Esophagus muscularis mucosa (tissue), 4 donors: ENCODE measurements at regions not wholly inside any gene's neighbourhood (a gene's known extent, or its start where the extent isn't known, plus 50 kb on each side); places are given as distances from the start of the nearest gene placed in this dataset.

ENCODE experiments used
- DNase-seq: peaks from one replicate; pipeline ENCODE4 v3.0.0-alpha.2; 2017; ENCODE audit errors: extremely low spot score
- H3K27ac ChIP-seq, 4 donors: fragments of 200-600 bp; sonication (generic); replicated peaks in 1 of 4; 1 replicate in 3 of 4; 2 replicates in 1 of 4; pipeline ENCODE4 v1.5.1; 2016 to 2019; ENCODE audit warnings: mild to moderate bottlenecking in 1 of 4
- H3K27me3 ChIP-seq, 4 donors: fragments of 200-600 bp; sonication (generic); one replicate each; pipeline versions ENCODE4 v1.5.1 to v1.6.0; 2016 to 2019
- H3K36me3 ChIP-seq, 4 donors: fragments of 200-600 bp; sonication (generic); one replicate each; pipeline ENCODE4 v1.5.1; 2016 to 2019
- H3K4me1 ChIP-seq, 4 donors: fragments of 200-600 bp; sonication (generic); one replicate each; pipeline ENCODE4 v1.5.1; 2016 to 2019
- H3K4me3 ChIP-seq, 4 donors: fragments of 200-600 bp; sonication (generic); 1 replicate in 2 of 4; 2 replicates in 2 of 4; pipeline ENCODE4 v1.5.1; 2016 to 2019; ENCODE audit warnings: mild to moderate bottlenecking in 4 of 4, moderate library complexity in 1 of 4
- H3K9me3 ChIP-seq, 4 donors: fragments of 200-600 bp; sonication (generic); 1 replicate in 3 of 4; 2 replicates in 1 of 4; pipeline ENCODE4 v1.5.1; 2016 to 2019
- EP300 ChIP-seq: sonication (generic); formaldehyde crosslinking; IDR thresholded peaks from one replicate; pipeline ENCODE4 v1.6.1; 2017; ENCODE audit warnings: antibody characterized with exemption
- POLR2A ChIP-seq: fragments of 450-650 bp; IDR thresholded peaks from one replicate; pipeline ENCODE4 v1.6.1; 2017; ENCODE audit warnings: antibody characterized with exemption, moderate library complexity, mild to moderate bottlenecking, low read depth
- POLR2AphosphoS5 ChIP-seq, 2 donors: sonication (generic); formaldehyde crosslinking; IDR thresholded peaks; one replicate each; pipeline ENCODE4 v1.6.1; 2017; ENCODE audit warnings: antibody characterized with exemption in 2 of 2
- WGBS: methylation state at CpG from one replicate; pipeline ENCODE4 v1.1.5; 2018; 5-methylcytosine and 5-hydroxymethylcytosine counted together
- intact Hi-C: fragments of 100-400 bp; cut with DNase I; formaldehyde crosslinking; loops from one replicate; pipeline ENCODE4 v1.15.1; 2023
- TF ChIP-seq, protein P1 (sequence below), 3 experiments: fragments of 200-600 bp in 2 of 3; fragments of 450-650 bp in 1 of 3; sonication (generic) in 2 of 3; IDR thresholded peaks; one replicate each; pipeline ENCODE4 v1.5.1; 2017 to 2019; ENCODE audit warnings: antibody characterized with exemption in 3 of 3, mild to moderate bottlenecking in 2 of 3, moderate library complexity in 1 of 3

DNA sequence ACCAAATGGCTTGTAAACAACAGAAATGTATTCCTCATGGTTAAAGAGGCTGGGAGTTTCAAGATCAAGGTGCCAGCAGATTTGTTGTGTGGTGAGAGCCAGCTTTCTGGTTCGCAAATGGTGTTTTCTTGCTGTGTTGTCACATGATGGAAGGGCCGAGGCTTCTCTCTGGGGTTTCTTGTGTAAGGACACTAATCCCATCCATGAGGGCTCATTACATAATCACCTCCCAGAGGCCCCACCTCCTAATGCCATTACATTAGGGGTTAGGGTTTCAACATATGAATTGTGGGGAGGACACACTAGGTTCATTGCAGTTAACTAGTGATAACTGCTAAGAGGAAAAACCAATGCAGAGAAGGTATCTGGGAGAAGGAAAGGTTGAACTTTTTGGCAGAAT is 103.5 kb upstream of the ENPEP start:
- H3K4me3 ChIP-seq = no peak overlapping the region
- DNase-seq = no peak
- H3K9me3 ChIP-seq = no peaks in the 10 kb centered on the region
- intact Hi-C loops = no loop called here
- WGBS = 42% methylated on average over 2 of the region's 2 CpGs
- no peaks in the 10 kb centered on the region for H3K4me1 ChIP-seq
- H3K27me3 ChIP-seq = no peaks in the 10 kb centered on the region
- no peak overlapping the region for H3K27ac ChIP-seq
- H3K36me3 ChIP-seq = no peaks in the 10 kb centered on the region
- TF ChIP-seq EP300 (no peak), POLR2A (no peak), POLR2AphosphoS5 (IDR thresholded peaks at IDR 0.05) (no peak)
- TF ChIP-seq, protein P1, sequence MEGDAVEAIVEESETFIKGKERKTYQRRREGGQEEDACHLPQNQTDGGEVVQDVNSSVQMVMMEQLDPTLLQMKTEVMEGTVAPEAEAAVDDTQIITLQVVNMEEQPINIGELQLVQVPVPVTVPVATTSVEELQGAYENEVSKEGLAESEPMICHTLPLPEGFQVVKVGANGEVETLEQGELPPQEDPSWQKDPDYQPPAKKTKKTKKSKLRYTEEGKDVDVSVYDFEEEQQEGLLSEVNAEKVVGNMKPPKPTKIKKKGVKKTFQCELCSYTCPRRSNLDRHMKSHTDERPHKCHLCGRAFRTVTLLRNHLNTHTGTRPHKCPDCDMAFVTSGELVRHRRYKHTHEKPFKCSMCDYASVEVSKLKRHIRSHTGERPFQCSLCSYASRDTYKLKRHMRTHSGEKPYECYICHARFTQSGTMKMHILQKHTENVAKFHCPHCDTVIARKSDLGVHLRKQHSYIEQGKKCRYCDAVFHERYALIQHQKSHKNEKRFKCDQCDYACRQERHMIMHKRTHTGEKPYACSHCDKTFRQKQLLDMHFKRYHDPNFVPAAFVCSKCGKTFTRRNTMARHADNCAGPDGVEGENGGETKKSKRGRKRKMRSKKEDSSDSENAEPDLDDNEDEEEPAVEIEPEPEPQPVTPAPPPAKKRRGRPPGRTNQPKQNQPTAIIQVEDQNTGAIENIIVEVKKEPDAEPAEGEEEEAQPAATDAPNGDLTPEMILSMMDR (IDR thresholded peaks at IDR 0.05) = no peak

DNA sequence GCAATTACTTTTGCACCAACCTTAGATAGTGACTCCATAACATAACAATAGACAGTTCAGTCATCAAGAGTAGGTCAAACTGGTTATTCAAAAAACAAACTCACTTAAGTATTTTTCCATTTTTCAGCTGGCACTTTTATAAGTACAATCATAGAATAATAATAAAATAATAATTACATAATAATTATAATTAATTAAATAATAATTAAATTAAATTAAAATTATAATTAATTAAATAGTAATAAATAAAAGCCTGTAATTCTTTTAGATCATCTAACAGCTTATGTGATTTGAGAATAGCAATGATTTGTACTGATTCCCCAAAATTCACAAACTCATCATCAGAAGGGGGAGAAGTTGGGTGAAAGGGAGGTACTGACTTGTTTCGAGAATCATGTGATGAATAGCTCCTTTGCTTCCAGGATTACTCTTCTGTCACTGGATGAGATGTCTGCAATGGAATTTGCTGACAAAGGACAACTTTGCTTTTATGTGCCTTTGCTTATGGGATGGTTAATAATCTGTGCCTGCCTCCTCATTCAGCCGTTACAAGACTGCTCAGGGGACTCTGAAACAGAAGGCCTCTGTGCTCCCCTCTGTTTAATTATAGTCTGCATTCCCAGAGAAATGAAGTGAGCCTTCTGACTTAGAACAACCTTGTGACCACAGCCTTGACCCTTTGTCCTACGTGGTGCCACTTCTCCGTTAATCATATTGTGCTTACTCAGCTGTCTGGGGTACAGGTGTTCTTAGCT is 104.8 kb upstream of the ENPEP start:
- H3K36me3 ChIP-seq = no peaks in the 10 kb centered on the region
- H3K27me3 ChIP-seq = no peaks in the 10 kb centered on the region
- 68% methylated on average over 4 of the region's 4 CpGs for WGBS
- DNase-seq = no peak
- H3K4me1 ChIP-seq = no peaks in the 10 kb centered on the region
- intact Hi-C loops = no loop called here
- TF ChIP-seq POLR2AphosphoS5 (IDR thresholded peaks at IDR 0.05) (no peak), POLR2A (no peak), EP300 (no peak)
- TF ChIP-seq, protein P1 (IDR thresholded peaks at IDR 0.05) = no peak
- H3K4me3 ChIP-seq = no peak overlapping the region
- no peaks in the 10 kb centered on the region for H3K9me3 ChIP-seq
- H3K27ac ChIP-seq = no peak overlapping the region

- WGBS = 88% methylated on average over 3 of the region's 3 CpGs
- H3K4me3 ChIP-seq = no peak overlapping the region
- H3K27ac ChIP-seq = no peak overlapping the region
- intact Hi-C loops = no loop called here
- no peak for DNase-seq
- no peaks in the 10 kb centered on the region for H3K36me3 ChIP-seq
- H3K9me3 ChIP-seq = no peaks in the 10 kb centered on the region
- TF ChIP-seq EP300 (no peak), POLR2AphosphoS5 (IDR thresholded peaks at IDR 0.05) (no peak), POLR2A (no peak)
- TF ChIP-seq, protein P1 (IDR thresholded peaks at IDR 0.05) = no peak
- no peaks in the 10 kb centered on the region for H3K27me3 ChIP-seq
- H3K4me1 ChIP-seq = no peaks in the 10 kb centered on the region
Measured at GRCh38 chr4:110368409-110368808, 107.5 kb upstream of the ENPEP start.

GRCh38 chr4:110367156-110367555 is 108.8 kb upstream of the ENPEP start:
- intact Hi-C loops = no loop called here
- DNase-seq = no peak
- Histone ChIP-seq H3K9me3 (no peaks in the 10 kb centered on the region), H3K27me3 (no peaks in the 10 kb centered on the region), H3K4me3 (no peak overlapping the region), H3K27ac (no peak overlapping the region), H3K36me3 (no peaks in the 10 kb centered on the region), H3K4me1 (no peaks in the 10 kb centered on the region)
- WGBS = 84% methylated on average over 3 of the region's 3 CpGs
- TF ChIP-seq POLR2A (no peak), EP300 (no peak), POLR2AphosphoS5 (IDR thresholded peaks at IDR 0.05) (no peak)
- TF ChIP-seq, protein P1 (IDR thresholded peaks at IDR 0.05) = no peak

DNA sequence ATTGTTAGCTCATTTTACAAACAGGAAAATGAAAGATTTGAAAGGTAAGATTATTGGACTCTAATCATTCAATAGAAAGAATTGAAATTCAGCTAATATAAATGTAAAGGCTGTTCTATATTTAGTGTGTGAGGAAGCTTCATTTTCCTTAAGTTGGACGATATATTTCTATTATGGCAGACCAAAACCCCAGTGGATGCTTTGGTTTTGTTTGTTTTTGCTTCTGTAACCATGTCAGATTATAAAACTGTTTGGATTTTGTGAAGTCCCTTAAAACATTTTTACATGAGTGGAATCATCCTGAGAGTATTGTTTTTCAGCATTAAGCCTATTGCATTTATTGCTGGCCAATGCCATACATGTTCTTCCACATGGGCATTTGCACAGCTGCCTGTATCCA is 110.2 kb upstream of the ENPEP start:
- Histone ChIP-seq H3K36me3 (no peaks in the 10 kb centered on the region), H3K27ac (no peak overlapping the region), H3K9me3 (no peaks in the 10 kb centered on the region), H3K4me3 (no peak overlapping the region), H3K4me1 (no peaks in the 10 kb centered on the region), H3K27me3 (no peaks in the 10 kb centered on the region)
- DNase-seq = no peak
- TF ChIP-seq, protein P1 (IDR thresholded peaks at IDR 0.05) = no peak
- TF ChIP-seq POLR2AphosphoS5 (IDR thresholded peaks at IDR 0.05) = no peak
- no peak for TF ChIP-seq POLR2A
- TF ChIP-seq EP300 = no peak
- WGBS = 54% methylated on average over 1 of the region's 1 CpG
- intact Hi-C loops = no loop called here
